ENCODE measurements at regions not wholly inside any gene's neighbourhood (a gene's known extent, or its start where the extent isn't known, plus 50 kb on each side); places are given as distances from the start of the nearest gene placed in this dataset.

GRCh38 chr6:47379328-47379727 is 69.6 kb upstream of the TNFRSF21 start (continued):
- TF ChIP-seq RXRB (CRISPR knock-in tag; IDR thresholded peaks at IDR 0.05; ENCODE audit: borderline replicate concordance) (no peak), TRIM24 (CRISPR knock-in tag; IDR thresholded peaks at IDR 0.05) (no peak), ZNF784 (CRISPR knock-in tag; IDR thresholded peaks at IDR 0.05; ENCODE audit: borderline replicate concordance) (no peak), IRF9 (CRISPR knock-in tag; IDR thresholded peaks at IDR 0.05; ENCODE audit: borderline replicate concordance) (no peak), TSC22D2 (CRISPR knock-in tag; IDR thresholded peaks at IDR 0.05; ENCODE audit: borderline replicate concordance) (no peak)

GRCh38 chr6:47380251-47380650 is 70.5 kb upstream of the TNFRSF21 start:
- intact Hi-C loops (cut with micrococcal nuclease; ENCODE audit: unreplicated experiment) (no loop called here), in situ Hi-C loops (cut with HindIII; ENCODE audit: extremely low pct_ligation_motif_present, low pct_unique_long_range_greater_than_20kb) (no loop called here)
- ChIA-PET POLR2A (no interaction called here), CTCF (ENCODE audit: low intra/inter-chr PET ratio, low total read pairs) (no interaction called here)
- WGBS (ENCODE audit: low lambda C conversion rate): 31% methylated on average over 5 of the region's 5 CpGs
- H3K4me3 ChIP-seq (replicated peaks in 1 of 3; ENCODE audit: insufficient read depth in 1 of 3, low read depth in 2 of 3, low read length in 3 of 3): no peak overlapping the region
- H3K4me1 ChIP-seq (ENCODE audit: insufficient read depth, low read length): no peaks in the 10 kb centered on the region
- no peaks in the 10 kb centered on the region for H4K20me1 ChIP-seq (ENCODE audit: insufficient read depth, low read length)
- H3K4me2 ChIP-seq (ENCODE audit: low read depth, low read length): no peak overlapping the region
- H3K9me3 ChIP-seq (ENCODE audit: low read length): no peaks in the 10 kb centered on the region
- DNase-seq (ENCODE audit: low spot score) (no peak), FAIRE-seq (no peak), ATAC-seq (no peak)
- H2AFZ ChIP-seq (ENCODE audit: low read length): no peak overlapping the region
- H3K27me3 ChIP-seq (ENCODE audit: control insufficient read depth in 1 of 2, insufficient read depth in 2 of 2, low read length in 2 of 2): peaks cover 0 to 24% of the 10 kb centered on the region in 2 experiments; a peak in 2 of 5 replicates
- no peak overlapping the region for H3K9ac ChIP-seq (ENCODE audit: insufficient read depth, low read depth, low read length)
- BruUV-seq (replicated peaks): no TSS peak
- H3K79me2 ChIP-seq (ENCODE audit: insufficient read depth, low read length): no peaks in the 10 kb centered on the region
- H3K27ac ChIP-seq (ENCODE audit: extremely low read length, insufficient read depth, low read length): no peak overlapping the region
- no peaks in the 10 kb centered on the region for H3K36me3 ChIP-seq (replicated peaks in 1 of 2; ENCODE audit: control insufficient read depth in 1 of 2, insufficient read depth in 2 of 2, low read length in 2 of 2)
- TF ChIP-seq ZNF407 (CRISPR knock-in tag; IDR thresholded peaks at IDR 0.05; ENCODE audit: not compliant biosample characterization) (no peak), PAX8 (CRISPR knock-in tag; IDR thresholded peaks at IDR 0.05; ENCODE audit: borderline replicate concordance) (no peak), ZNF615 (CRISPR knock-in tag; IDR thresholded peaks at IDR 0.05; ENCODE audit: borderline replicate concordance) (no peak), SMYD3 (CRISPR knock-in tag; IDR thresholded peaks at IDR 0.05) (no peak), ZNF775 (CRISPR knock-in tag; IDR thresholded peaks at IDR 0.05; ENCODE audit: borderline replicate concordance) (no peak), ZNF180 (CRISPR knock-in tag; IDR thresholded peaks at IDR 0.05; ENCODE audit: borderline replicate concordance, low read depth) (no peak), FOXO4 (CRISPR knock-in tag; conservative IDR thresholded peaks at IDR 0.05) (no peak)

Data from HepG2 (cell line).